ENCODE measurements at regions not wholly inside any gene's neighbourhood (a gene's known extent, or its start where the extent isn't known, plus 50 kb on each side); places are given as distances from the start of the nearest gene placed in this dataset.

GRCh38 chr3:65020281-65021160 is 332.7 kb upstream of the ADAMTS9 start:
- intact Hi-C loops (cut with DNase I), result no loop called here
- 78% methylated on average over 5 of the region's 5 CpGs for WGBS
- Histone ChIP-seq H3K36me3 (no peaks in the 10 kb centered on the region), H3K27ac (replicated peaks in 1 of 4) (no peak overlapping the region), H3K9me3 (no peaks in the 10 kb centered on the region), H3K4me3 (no peak overlapping the region), H3K27me3 (no peaks in the 10 kb centered on the region), H3K4me1 (peaks cover 0 to 7% (median 2%) of the 10 kb centered on the region in 4 donors)
- no peak for TF ChIP-seq POLR2AphosphoS5 (IDR thresholded peaks at IDR 0.05)
- TF ChIP-seq, protein P1, sequence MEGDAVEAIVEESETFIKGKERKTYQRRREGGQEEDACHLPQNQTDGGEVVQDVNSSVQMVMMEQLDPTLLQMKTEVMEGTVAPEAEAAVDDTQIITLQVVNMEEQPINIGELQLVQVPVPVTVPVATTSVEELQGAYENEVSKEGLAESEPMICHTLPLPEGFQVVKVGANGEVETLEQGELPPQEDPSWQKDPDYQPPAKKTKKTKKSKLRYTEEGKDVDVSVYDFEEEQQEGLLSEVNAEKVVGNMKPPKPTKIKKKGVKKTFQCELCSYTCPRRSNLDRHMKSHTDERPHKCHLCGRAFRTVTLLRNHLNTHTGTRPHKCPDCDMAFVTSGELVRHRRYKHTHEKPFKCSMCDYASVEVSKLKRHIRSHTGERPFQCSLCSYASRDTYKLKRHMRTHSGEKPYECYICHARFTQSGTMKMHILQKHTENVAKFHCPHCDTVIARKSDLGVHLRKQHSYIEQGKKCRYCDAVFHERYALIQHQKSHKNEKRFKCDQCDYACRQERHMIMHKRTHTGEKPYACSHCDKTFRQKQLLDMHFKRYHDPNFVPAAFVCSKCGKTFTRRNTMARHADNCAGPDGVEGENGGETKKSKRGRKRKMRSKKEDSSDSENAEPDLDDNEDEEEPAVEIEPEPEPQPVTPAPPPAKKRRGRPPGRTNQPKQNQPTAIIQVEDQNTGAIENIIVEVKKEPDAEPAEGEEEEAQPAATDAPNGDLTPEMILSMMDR (IDR thresholded peaks at IDR 0.05), result no peak
- no peak for TF ChIP-seq EP300 (IDR thresholded peaks at IDR 0.05)
- no peak for TF ChIP-seq POLR2A (IDR thresholded peaks at IDR 0.05; ENCODE audit: low read depth)
- no peak for DNase-seq (ENCODE audit: extremely low spot score)

GRCh38 chr3:65019443-65020055 is 331.7 kb upstream of the ADAMTS9 start:
- Histone ChIP-seq H3K9me3 (no peaks in the 10 kb centered on the region), H3K36me3 (no peaks in the 10 kb centered on the region), H3K4me3 (no peak overlapping the region), H3K4me1 (peaks cover 0 to 7% (median 2%) of the 10 kb centered on the region in 4 donors), H3K27ac (replicated peaks in 1 of 4) (no peak overlapping the region), H3K27me3 (no peaks in the 10 kb centered on the region)
- TF ChIP-seq POLR2A (IDR thresholded peaks at IDR 0.05; ENCODE audit: low read depth) (no peak), POLR2AphosphoS5 (IDR thresholded peaks at IDR 0.05) (no peak), EP300 (IDR thresholded peaks at IDR 0.05) (no peak)
- TF ChIP-seq, protein P1 (IDR thresholded peaks at IDR 0.05), result no peak
- DNase-seq (ENCODE audit: extremely low spot score), result no peak
- intact Hi-C loops (cut with DNase I), result no loop called here
- 59% methylated on average over 9 of the region's 9 CpGs for WGBS

- TF ChIP-seq EP300 (IDR thresholded peaks at IDR 0.05) (no peak), POLR2A (IDR thresholded peaks at IDR 0.05; ENCODE audit: low read depth) (no peak), POLR2AphosphoS5 (IDR thresholded peaks at IDR 0.05) (no peak)
- TF ChIP-seq, protein P1 (IDR thresholded peaks at IDR 0.05), result no peak
- Histone ChIP-seq H3K27me3 (no peaks in the 10 kb centered on the region), H3K4me3 (no peak overlapping the region), H3K36me3 (no peaks in the 10 kb centered on the region), H3K9me3 (no peaks in the 10 kb centered on the region), H3K27ac (replicated peaks in 1 of 4) (no peak overlapping the region), H3K4me1 (peaks cover 0 to 7% (median 2%) of the 10 kb centered on the region in 4 donors)
- no peak for DNase-seq (ENCODE audit: extremely low spot score)
- intact Hi-C loops (cut with DNase I), result no loop called here
Measured at GRCh38 chr3:65018801-65019200, 331.0 kb upstream of the ADAMTS9 start.

GRCh38 chr3:65017359-65017758 is 329.6 kb upstream of the ADAMTS9 start:
- WGBS, result 68% methylated on average over 1 of the region's 1 CpG
- no peak overlapping the region for H3K4me3 ChIP-seq
- H3K4me1 ChIP-seq, result peaks cover 0 to 7% (median 2%) of the 10 kb centered on the region in 4 donors
- TF ChIP-seq POLR2A (IDR thresholded peaks at IDR 0.05; ENCODE audit: low read depth) (no peak), EP300 (IDR thresholded peaks at IDR 0.05) (no peak), POLR2AphosphoS5 (IDR thresholded peaks at IDR 0.05) (no peak)
- TF ChIP-seq, protein P1 (IDR thresholded peaks at IDR 0.05), result no peak
- no peaks in the 10 kb centered on the region for H3K27me3 ChIP-seq
- intact Hi-C loops (cut with DNase I), result no loop called here
- H3K27ac ChIP-seq (replicated peaks in 1 of 4), result no peak overlapping the region
- no peaks in the 10 kb centered on the region for H3K36me3 ChIP-seq
- H3K9me3 ChIP-seq, result no peaks in the 10 kb centered on the region
- no peak for DNase-seq (ENCODE audit: extremely low spot score)
